Testis (tissue), 2 donors: ENCODE measurements at regions not wholly inside any gene's neighbourhood (a gene's known extent, or its start where the extent isn't known, plus 50 kb on each side); places are given as distances from the start of the nearest gene placed in this dataset.

ENCODE experiments used
- DNase-seq: peaks from one replicate; pipeline ENCODE4 v3.0.0-alpha.2; 2019
- H3K27ac ChIP-seq, 2 donors: fragments of 200-600 bp; sonication (generic); one replicate each; pipeline ENCODE4 v1.5.1; 2019
- H3K27me3 ChIP-seq: fragments of 200-600 bp; sonication (generic); one replicate; pipeline ENCODE4 v1.5.1; 2019
- H3K36me3 ChIP-seq: fragments of 200-600 bp; sonication (generic); one replicate; pipeline ENCODE4 v1.5.1; 2017; ENCODE audit warnings: low read depth; ENCODE audit errors: missing control alignments
- H3K4me1 ChIP-seq: fragments of 200-600 bp; sonication (generic); one replicate; pipeline ENCODE4 v1.5.1; 2019
- H3K4me3 ChIP-seq, 2 donors: fragments of 200-600 bp; sonication (generic); one replicate each; pipeline ENCODE4 v1.5.1; 2017 to 2019
- H3K9me3 ChIP-seq: fragments of 200-600 bp; sonication (generic); one replicate; pipeline ENCODE4 v1.5.1; 2017
- POLR2A ChIP-seq: fragments of 450-650 bp; IDR thresholded peaks from one replicate; pipeline ENCODE4 v1.6.1; 2017; ENCODE audit warnings: antibody characterized with exemption, mild to moderate bottlenecking, moderate library complexity
- WGBS, 2 donors: methylation state at CpG; one replicate each; pipeline ENCODE4 v1.1.5; 2018; 5-methylcytosine and 5-hydroxymethylcytosine counted together
- intact Hi-C: fragments of 100-400 bp; cut with DNase I; formaldehyde crosslinking; loops from one replicate; pipeline ENCODE4 v1.15.1; 2023; ENCODE audit warnings: low total_unique reads
- TF ChIP-seq, protein P1 (sequence below), 3 experiments: fragments of 450-650 bp in 2 of 3; fragments of 200-600 bp in 1 of 3; sonication (generic) in 1 of 3; IDR thresholded peaks; one replicate each; pipeline ENCODE4 v1.5.1; 2016 to 2019; ENCODE audit warnings: antibody characterized with exemption in 3 of 3, mild to moderate bottlenecking in 2 of 3, moderate library complexity in 1 of 3

GRCh38 chr21:25425156-25425555 is 182.1 kb downstream of the MRPL39 start:
- Histone ChIP-seq H3K4me3 (no peak overlapping the region), H3K9me3 (no peaks in the 10 kb centered on the region), H3K27me3 (no peaks in the 10 kb centered on the region), H3K36me3 (no peaks in the 10 kb centered on the region), H3K4me1 (peaks cover 2% of the 10 kb centered on the region), H3K27ac (no peak overlapping the region)
- intact Hi-C loops: no loop called here
- no peak for TF ChIP-seq POLR2A
- TF ChIP-seq, protein P1, sequence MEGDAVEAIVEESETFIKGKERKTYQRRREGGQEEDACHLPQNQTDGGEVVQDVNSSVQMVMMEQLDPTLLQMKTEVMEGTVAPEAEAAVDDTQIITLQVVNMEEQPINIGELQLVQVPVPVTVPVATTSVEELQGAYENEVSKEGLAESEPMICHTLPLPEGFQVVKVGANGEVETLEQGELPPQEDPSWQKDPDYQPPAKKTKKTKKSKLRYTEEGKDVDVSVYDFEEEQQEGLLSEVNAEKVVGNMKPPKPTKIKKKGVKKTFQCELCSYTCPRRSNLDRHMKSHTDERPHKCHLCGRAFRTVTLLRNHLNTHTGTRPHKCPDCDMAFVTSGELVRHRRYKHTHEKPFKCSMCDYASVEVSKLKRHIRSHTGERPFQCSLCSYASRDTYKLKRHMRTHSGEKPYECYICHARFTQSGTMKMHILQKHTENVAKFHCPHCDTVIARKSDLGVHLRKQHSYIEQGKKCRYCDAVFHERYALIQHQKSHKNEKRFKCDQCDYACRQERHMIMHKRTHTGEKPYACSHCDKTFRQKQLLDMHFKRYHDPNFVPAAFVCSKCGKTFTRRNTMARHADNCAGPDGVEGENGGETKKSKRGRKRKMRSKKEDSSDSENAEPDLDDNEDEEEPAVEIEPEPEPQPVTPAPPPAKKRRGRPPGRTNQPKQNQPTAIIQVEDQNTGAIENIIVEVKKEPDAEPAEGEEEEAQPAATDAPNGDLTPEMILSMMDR (IDR thresholded peaks at IDR 0.05): no peak
- DNase-seq: no peak
- 90 to 94% methylated on average over 2 of the region's 2 CpGs for WGBS, 2 donors

DNA sequence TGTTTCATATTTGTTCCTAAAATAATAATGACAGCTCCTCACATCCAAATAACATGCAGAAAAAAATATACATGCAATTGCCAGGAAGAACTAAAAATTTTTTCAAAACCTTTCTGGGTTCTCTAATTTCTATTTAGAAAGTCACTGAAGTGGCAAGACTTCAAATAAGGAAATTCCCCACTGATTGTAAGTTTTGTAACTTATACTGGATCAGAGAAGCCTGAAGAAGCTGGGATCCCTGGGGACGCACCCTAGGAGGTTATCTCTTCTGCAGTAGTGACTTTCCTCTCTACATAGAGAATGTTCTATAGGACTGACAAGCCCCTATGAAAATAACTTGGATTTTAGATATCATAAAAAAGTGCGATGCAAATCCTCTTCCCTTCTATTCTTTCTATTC is 182.6 kb downstream of the MRPL39 start:
- WGBS, 2 donors: 78 to 86% methylated on average over 2 of the region's 2 CpGs
- Histone ChIP-seq H3K27me3 (no peaks in the 10 kb centered on the region), H3K36me3 (no peaks in the 10 kb centered on the region), H3K4me1 (peaks cover 2% of the 10 kb centered on the region), H3K27ac (no peak overlapping the region), H3K9me3 (no peaks in the 10 kb centered on the region), H3K4me3 (no peak overlapping the region)
- TF ChIP-seq, protein P1 (IDR thresholded peaks at IDR 0.05): no peak
- no peak for TF ChIP-seq POLR2A
- intact Hi-C loops: no loop called here
- DNase-seq: no peak

- H3K9me3 ChIP-seq: no peaks in the 10 kb centered on the region
- no peaks in the 10 kb centered on the region for H3K36me3 ChIP-seq
- no peak for TF ChIP-seq POLR2A
- TF ChIP-seq, protein P1 (IDR thresholded peaks at IDR 0.05): no peak
- no peaks in the 10 kb centered on the region for H3K27me3 ChIP-seq
- no peak overlapping the region for H3K27ac ChIP-seq
- no peak overlapping the region for H3K4me3 ChIP-seq
- WGBS, 2 donors: 78 to 79% methylated on average over 4 of the region's 4 CpGs
- intact Hi-C loops: no loop called here
- H3K4me1 ChIP-seq: peaks cover 2% of the 10 kb centered on the region
- no peak for DNase-seq
Observed at GRCh38 chr21:25424048-25424447, 183.2 kb downstream of the MRPL39 start.

DNA sequence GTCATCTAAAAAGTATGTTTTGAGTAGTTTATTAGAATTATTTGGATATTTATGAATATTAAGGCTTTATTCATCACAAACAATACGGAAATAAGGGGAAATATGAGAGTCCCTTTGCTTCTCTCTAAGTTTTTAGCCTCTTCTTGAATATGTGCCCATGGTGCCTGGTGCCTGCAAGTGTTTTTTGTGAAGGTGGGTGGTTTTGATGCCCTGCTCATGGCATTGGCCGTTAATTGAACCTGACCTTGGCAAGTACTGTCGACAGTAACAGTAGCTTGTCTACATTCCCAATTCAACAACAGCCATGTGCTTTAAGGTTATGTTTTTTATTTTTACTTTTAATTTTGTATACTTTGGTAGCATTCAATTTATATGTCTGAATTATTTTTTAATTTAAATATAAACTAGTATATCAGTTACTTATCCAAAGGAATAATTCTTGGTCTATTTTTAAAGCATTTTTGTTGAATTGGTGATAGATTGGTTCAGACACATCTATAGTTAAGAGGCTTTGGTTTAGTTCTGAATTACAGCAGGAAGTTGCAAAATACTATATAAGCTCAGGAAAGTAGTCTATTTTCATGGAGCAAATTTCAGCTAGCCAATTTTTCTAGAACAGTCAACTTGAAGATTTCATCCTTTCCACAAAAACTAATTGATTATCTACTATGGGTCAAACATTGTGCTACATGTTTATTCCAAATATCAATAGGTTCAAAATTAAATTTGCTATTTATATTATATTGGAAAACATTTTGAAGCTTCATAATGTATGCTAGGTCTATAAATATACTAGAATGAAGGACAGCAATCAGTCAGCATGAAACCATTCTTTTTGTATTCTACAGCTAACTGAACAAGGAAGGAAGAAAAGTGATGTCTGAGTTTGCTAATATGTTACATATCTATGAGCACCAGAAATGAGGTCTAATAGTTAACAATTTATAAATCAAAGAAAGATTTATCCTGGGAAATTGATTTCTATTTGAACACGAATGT is 184.4 kb downstream of the MRPL39 start:
- H3K4me1 ChIP-seq: peaks cover 2% of the 10 kb centered on the region
- DNase-seq: no peak
- H3K9me3 ChIP-seq: no peaks in the 10 kb centered on the region
- intact Hi-C loops: no loop called here
- H3K27me3 ChIP-seq: no peaks in the 10 kb centered on the region
- H3K27ac ChIP-seq: no peak overlapping the region
- 88 to 92% methylated on average over 4 of the region's 4 CpGs for WGBS, 2 donors
- no peak for TF ChIP-seq POLR2A
- TF ChIP-seq, protein P1 (IDR thresholded peaks at IDR 0.05): no peak
- H3K36me3 ChIP-seq: no peaks in the 10 kb centered on the region
- no peak overlapping the region for H3K4me3 ChIP-seq
